ENCODE measurements at regions not wholly inside any gene's neighbourhood (a gene's known extent, or its start where the extent isn't known, plus 50 kb on each side); places are given as distances from the start of the nearest gene placed in this dataset.
"Not testable (repeated sequence)": the region's sequence is repeated elsewhere in the genome, so short reads cannot be mapped to it uniquely, and the experiment has no call there.

GRCh38 chr2:57044931-57045635 lies 861.3 kb downstream of the CCDC85A start:
- no peak for ATAC-seq
- H3K9me3 Mint-ChIP-seq = peaks cover 14 to 29% of the 10 kb centered on the region in 2 donors
- no peaks in the 10 kb centered on the region for H3K36me3 Mint-ChIP-seq
- no peak overlapping the region for H3K27ac Mint-ChIP-seq
- no peak for DNase-seq (ENCODE audit: low spot score in 2 of 2)

DNA sequence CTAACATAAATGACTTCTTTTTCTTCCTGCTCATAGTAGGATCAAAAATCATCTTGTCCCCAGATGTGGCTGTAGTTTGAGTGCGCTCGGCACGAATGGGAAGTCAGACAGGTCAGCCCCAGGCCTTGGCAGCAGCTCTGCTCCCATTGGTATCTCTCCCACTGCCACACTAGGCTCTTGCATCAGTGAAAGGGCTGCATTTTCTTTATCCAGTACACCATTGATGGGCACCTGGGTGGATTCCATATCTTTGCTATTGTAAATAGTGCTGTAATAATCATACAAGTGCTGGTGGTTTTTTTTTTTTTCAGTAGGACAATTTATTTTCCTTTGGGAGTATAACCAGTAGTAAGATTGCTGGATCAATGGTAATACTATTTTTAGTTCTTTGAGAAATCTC lies 865.5 kb downstream of the CCDC85A start:
- H3K27ac Mint-ChIP-seq = no peak overlapping the region
- no peaks in the 10 kb centered on the region for H3K36me3 Mint-ChIP-seq
- H3K9me3 Mint-ChIP-seq = peaks cover 5 to 25% of the 10 kb centered on the region in 2 donors
- ATAC-seq = no peak
- no peak for DNase-seq (ENCODE audit: low spot score in 2 of 2)

DNA sequence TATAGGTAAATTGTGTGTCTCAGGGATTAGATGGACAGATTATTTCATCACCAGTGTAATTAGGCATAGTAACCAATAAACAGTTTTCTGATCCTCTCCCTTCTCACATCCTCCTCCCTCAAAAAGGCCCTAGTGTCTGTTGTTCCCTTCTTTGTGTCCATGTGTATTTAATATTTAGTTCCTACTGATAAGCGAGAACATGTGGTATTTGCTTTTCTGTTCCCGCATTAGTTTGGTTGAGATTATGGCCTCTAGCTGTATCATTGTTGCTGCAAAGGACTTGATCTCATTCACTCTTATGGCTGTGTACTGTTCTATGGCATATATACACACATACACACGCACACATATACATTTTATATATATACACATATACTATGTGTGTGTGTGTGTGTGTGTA lies 866.2 kb downstream of the CCDC85A start:
- ATAC-seq (no peak), DNase-seq (ENCODE audit: low spot score in 2 of 2) (no peak)
- H3K9me3 Mint-ChIP-seq = peaks cover 5 to 26% of the 10 kb centered on the region in 2 donors
- no peaks in the 10 kb centered on the region for H3K36me3 Mint-ChIP-seq
- H3K27ac Mint-ChIP-seq = no peak overlapping the region

DNA sequence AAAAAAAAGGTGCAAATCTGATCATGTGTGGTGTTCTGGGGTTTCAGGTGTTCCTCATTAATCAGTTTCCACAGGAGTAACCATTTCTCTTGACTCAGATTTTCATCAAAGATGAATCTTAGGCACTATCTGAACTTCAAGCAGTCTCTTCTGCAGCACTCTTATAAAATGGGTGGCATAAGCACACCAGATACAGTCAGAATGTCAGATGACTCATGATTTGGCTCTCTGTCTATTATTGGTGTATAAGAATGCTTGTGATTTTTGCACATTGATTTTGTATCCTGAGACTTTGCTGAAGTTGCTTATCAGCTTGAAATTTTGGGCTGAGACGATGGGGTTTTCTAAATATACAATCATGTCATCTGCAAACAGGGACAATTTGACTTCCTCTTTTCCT lies 882.5 kb downstream of the CCDC85A start:
- not testable (repeated sequence) for H3K27ac Mint-ChIP-seq; DNase-seq (ENCODE audit: low spot score in 2 of 2); ATAC-seq; H3K36me3 Mint-ChIP-seq
- H3K9me3 Mint-ChIP-seq = peaks cover 21 to 26% of the 10 kb centered on the region in 2 donors

GRCh38 chr2:57075226-57075625 lies 891.4 kb downstream of the CCDC85A start:
- ATAC-seq = no peak
- Mint-ChIP-seq H3K36me3 (peaks cover 8 to 9% of the 10 kb centered on the region in 2 donors), H3K27ac (no peak overlapping the region), H3K9me3 (peaks cover 19 to 23% of the 10 kb centered on the region in 2 donors)
- DNase-seq (ENCODE audit: low spot score in 2 of 2) = no peak

DNA sequence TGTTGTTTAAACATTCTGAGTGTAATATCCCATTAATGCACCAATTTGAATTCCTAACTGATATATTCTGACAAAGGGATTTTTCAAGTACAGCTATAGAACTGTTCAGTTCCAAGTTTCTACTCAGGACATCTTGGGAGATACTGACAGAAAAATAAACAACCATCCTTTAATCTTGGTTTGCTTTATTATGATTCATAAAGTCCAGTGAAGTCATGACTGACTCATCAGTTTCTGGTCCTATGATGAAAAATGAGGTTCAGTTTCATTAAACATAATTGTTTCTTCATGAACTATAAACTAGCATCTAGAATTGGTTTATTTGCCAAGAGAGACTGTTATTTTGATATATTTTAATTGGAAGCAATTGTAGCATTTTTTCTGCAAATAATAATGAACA lies 896.2 kb downstream of the CCDC85A start:
- DNase-seq (ENCODE audit: low spot score in 2 of 2) (no peak), ATAC-seq (no peak)
- Mint-ChIP-seq H3K9me3 (peaks cover 15 to 28% of the 10 kb centered on the region in 2 donors), H3K36me3 (peaks cover 4 to 10% of the 10 kb centered on the region in 2 donors), H3K27ac (no peak overlapping the region)

DNA sequence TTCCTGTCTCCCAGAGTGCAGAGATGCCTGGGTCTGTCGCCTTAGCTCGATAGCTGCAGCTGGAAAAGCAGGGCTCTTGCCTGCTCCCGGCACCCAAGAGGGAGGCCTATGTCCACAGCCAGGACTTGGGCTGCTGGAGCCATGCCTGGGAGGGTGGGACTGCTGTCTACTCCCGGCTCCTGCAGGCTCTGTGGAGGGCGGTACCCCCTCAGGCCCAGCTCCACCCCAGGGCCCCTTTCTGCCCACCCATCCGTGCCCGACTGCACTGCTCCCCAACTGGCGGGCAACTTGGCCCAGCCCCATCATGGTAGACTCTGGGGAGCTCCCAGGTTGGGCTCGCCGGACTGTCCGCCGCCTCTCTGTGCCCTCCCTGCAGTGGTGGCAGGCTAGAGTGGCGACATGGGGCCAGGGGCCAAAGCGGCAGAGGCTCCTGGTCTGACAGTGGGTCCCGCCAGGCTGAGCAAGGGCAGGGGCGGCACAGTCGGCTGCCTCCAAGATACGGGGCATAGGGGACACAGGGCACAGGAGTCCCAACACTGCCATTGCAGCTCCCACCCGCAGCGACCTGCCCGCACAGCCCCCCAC lies 901.0 kb downstream of the CCDC85A start:
- H3K27ac Mint-ChIP-seq = no peak overlapping the region

GRCh38 chr2:57093020-57093419 lies 909.2 kb downstream of the CCDC85A start:
- H3K9me3 Mint-ChIP-seq = peaks cover 10 to 14% of the 10 kb centered on the region in 2 donors
- no peak overlapping the region for H3K27ac Mint-ChIP-seq
- no peak for ATAC-seq
- H3K36me3 Mint-ChIP-seq = peaks cover 0 to 8% of the 10 kb centered on the region in 2 donors
- DNase-seq (ENCODE audit: low spot score in 2 of 2) = no peak

More for the DNA sequence above, 901.0 kb downstream of the CCDC85A start:
- peaks cover 0 to 13% of the 10 kb centered on the region in 2 donors for H3K36me3 Mint-ChIP-seq
- DNase-seq (ENCODE audit: low spot score in 2 of 2) = no peak
- no peak for ATAC-seq
- peaks cover 16 to 23% of the 10 kb centered on the region in 2 donors for H3K9me3 Mint-ChIP-seq

GRCh38 chr2:57097855-57098254 lies 914.1 kb downstream of the CCDC85A start:
- Mint-ChIP-seq H3K36me3 (peaks cover 0 to 6% of the 10 kb centered on the region in 2 donors), H3K27ac (no peak overlapping the region), H3K9me3 (peaks cover 19 to 24% of the 10 kb centered on the region in 2 donors)
- DNase-seq (ENCODE audit: low spot score in 2 of 2) (no peak), ATAC-seq (no peak)

- H3K27ac Mint-ChIP-seq = no peak overlapping the region
- ATAC-seq (no peak), DNase-seq (ENCODE audit: low spot score in 2 of 2) (no peak)
- H3K9me3 Mint-ChIP-seq = peaks cover 18 to 20% of the 10 kb centered on the region in 2 donors
- no peaks in the 10 kb centered on the region for H3K36me3 Mint-ChIP-seq
Measured at GRCh38 chr2:57100436-57100835, 916.6 kb downstream of the CCDC85A start.

DNA sequence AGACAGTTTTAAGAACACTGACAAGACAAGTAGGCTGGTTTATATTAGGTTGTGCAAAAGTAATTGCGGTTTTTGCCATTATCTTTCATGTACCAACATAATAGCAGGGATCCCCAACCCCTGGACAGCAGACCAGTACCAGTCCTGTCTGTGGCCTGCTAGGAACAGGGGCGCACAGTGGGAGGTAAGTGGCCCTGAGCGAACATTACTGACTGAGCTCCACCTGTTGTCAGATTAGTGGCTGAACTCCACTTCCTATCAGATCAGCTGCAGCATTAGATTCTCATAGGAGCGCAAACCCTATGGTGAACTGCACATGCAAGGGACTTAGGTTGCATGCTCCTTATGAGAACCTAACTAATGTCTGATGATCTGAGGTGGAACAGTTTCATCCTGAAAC lies 921.9 kb downstream of the CCDC85A start:
- no peak for DNase-seq (ENCODE audit: low spot score in 2 of 2)
- no peak for ATAC-seq
- H3K36me3 Mint-ChIP-seq = no peaks in the 10 kb centered on the region
- peaks cover 19 to 21% of the 10 kb centered on the region in 2 donors for H3K9me3 Mint-ChIP-seq
- no peak overlapping the region for H3K27ac Mint-ChIP-seq

- DNase-seq (ENCODE audit: low spot score in 2 of 2) = no peak
- Mint-ChIP-seq H3K27ac (no peak overlapping the region), H3K9me3 (peaks cover 26 to 27% of the 10 kb centered on the region in 2 donors), H3K36me3 (no peaks in the 10 kb centered on the region)
- no peak for ATAC-seq
Measured at GRCh38 chr2:57107353-57107752, 923.6 kb downstream of the CCDC85A start.

GRCh38 chr2:57111531-57111930 lies 927.7 kb downstream of the CCDC85A start:
- ATAC-seq (no peak), DNase-seq (ENCODE audit: low spot score in 2 of 2) (no peak)
- Mint-ChIP-seq H3K27ac (no peak overlapping the region), H3K36me3 (no peaks in the 10 kb centered on the region), H3K9me3 (peaks cover 12 to 29% of the 10 kb centered on the region in 2 donors)

DNA sequence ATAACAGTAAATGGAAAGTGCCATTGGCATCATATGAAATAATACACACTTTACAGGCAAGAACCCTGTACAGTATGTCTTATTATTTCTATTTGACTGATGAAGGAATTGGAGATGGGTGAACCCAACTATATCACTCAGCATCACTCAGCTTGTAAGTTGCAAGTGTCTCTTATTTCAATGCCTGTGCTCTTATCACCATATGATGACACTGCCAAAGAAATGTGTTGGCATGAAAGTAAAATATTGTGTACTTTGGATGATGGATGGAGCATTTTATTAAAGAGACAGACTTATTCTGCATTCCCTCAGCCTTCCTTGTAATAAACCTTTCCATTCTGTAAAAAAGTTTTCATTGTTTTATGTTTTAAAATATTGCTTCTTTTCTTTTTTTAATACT lies 927.5 kb upstream of the VRK2 start:
- H3K9me3 Mint-ChIP-seq = peaks cover 5 to 15% of the 10 kb centered on the region in 2 donors
- DNase-seq (ENCODE audit: low spot score in 2 of 2) (no peak), ATAC-seq (no peak)
- H3K27ac Mint-ChIP-seq = no peak overlapping the region
- H3K36me3 Mint-ChIP-seq = no peaks in the 10 kb centered on the region

- Mint-ChIP-seq H3K27ac (no peak overlapping the region), H3K9me3 (peaks cover 10 to 18% of the 10 kb centered on the region in 2 donors), H3K36me3 (no peaks in the 10 kb centered on the region)
- DNase-seq (ENCODE audit: low spot score in 2 of 2) (no peak), ATAC-seq (no peak)
Measured at GRCh38 chr2:57126410-57126809, 920.2 kb upstream of the VRK2 start.

DNA sequence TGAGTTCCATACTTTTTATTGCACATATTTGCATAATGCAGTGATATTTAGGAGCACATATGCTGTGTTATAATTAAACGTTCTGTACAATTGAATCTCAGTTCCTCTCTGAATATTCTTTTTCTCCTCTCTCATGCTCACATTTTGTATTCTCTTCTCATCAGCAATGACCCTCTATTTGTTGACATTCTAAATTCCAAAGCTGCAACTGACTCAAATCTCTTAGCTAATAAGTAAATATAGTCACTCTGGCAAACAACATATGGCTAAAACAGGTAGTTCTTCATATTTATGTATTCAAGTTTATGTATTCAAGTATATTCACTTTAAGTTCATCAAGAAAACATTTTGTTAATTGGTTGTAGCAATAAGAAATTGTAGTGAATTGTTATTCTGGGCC lies 907.4 kb upstream of the VRK2 start:
- Mint-ChIP-seq H3K9me3 (peaks cover 6% of the 10 kb centered on the region in 2 donors), H3K27ac (no peak overlapping the region), H3K36me3 (no peaks in the 10 kb centered on the region)
- no peak for DNase-seq (ENCODE audit: low spot score in 2 of 2)
- no peak for ATAC-seq

GRCh38 chr2:57141269-57141668 lies 905.3 kb upstream of the VRK2 start:
- ATAC-seq (no peak), DNase-seq (ENCODE audit: low spot score in 2 of 2) (no peak)
- H3K27ac Mint-ChIP-seq = no peak overlapping the region
- H3K36me3 Mint-ChIP-seq = peaks cover 4 to 5% of the 10 kb centered on the region in 2 donors
- H3K9me3 Mint-ChIP-seq = peaks cover 17 to 26% of the 10 kb centered on the region in 2 donors

GRCh38 chr2:57146951-57147350 lies 899.7 kb upstream of the VRK2 start:
- no peak overlapping the region for H3K27ac Mint-ChIP-seq
- peaks cover 49 to 54% of the 10 kb centered on the region in 2 donors for H3K9me3 Mint-ChIP-seq
- H3K36me3 Mint-ChIP-seq = peaks cover 11 to 18% of the 10 kb centered on the region in 2 donors
- ATAC-seq (no peak), DNase-seq (ENCODE audit: low spot score in 2 of 2) (no peak)

Measured in activated naive CD4-positive, alpha-beta T cell treated with anti-CD3 and anti-CD28 coated beads, Interleukin-2, amount 50 U/mL, for 72 hours (primary cell).